ENCODE measurements at regions not wholly inside any gene's neighbourhood (a gene's known extent, or its start where the extent isn't known, plus 50 kb on each side); places are given as distances from the start of the nearest gene placed in this dataset.
"Not testable (repeated sequence)": the region's sequence is repeated elsewhere in the genome, so short reads cannot be mapped to it uniquely, and the experiment has no call there.

GRCh38 chr10:108338146-108338545 lies 1173.6 kb upstream of the SORCS1 start:
- DNase-seq (ENCODE audit: low read depth): no peak
- H3K4me3 ChIP-seq (ENCODE audit: low read depth, low read length): no peak overlapping the region

GRCh38 chr10:108336836-108337235 lies 1172.3 kb upstream of the SORCS1 start:
- H3K4me3 ChIP-seq (ENCODE audit: low read depth, low read length): no peak overlapping the region
- TF ChIP-seq CTCF (IDR thresholded peaks at IDR 0.05; ENCODE audit: insufficient read depth, low read depth, low read length): no peak
- DNase-seq (ENCODE audit: low read depth): no peak

More at GRCh38 chr10:108338146-108338545, 1173.6 kb upstream of the SORCS1 start:
- no peak for TF ChIP-seq CTCF (IDR thresholded peaks at IDR 0.05; ENCODE audit: insufficient read depth, low read depth, low read length)

- no peak for DNase-seq (ENCODE audit: low read depth)
- no peak overlapping the region for H3K4me3 ChIP-seq (ENCODE audit: low read depth, low read length)
- no peak for TF ChIP-seq CTCF (IDR thresholded peaks at IDR 0.05; ENCODE audit: insufficient read depth, low read depth, low read length)
Observed at GRCh38 chr10:108327706-108328105, 1163.2 kb upstream of the SORCS1 start.

- no peak overlapping the region for H3K4me3 ChIP-seq (ENCODE audit: low read depth, low read length)
- no peak for DNase-seq (ENCODE audit: low read depth)
- TF ChIP-seq CTCF (IDR thresholded peaks at IDR 0.05; ENCODE audit: insufficient read depth, low read depth, low read length): no peak
Observed at GRCh38 chr10:108323274-108323798, 1158.8 kb upstream of the SORCS1 start.

- no peak for DNase-seq (ENCODE audit: low read depth)
- TF ChIP-seq CTCF (IDR thresholded peaks at IDR 0.05; ENCODE audit: insufficient read depth, low read depth, low read length): no peak
- H3K4me3 ChIP-seq (ENCODE audit: low read depth, low read length): no peak overlapping the region
Observed at GRCh38 chr10:108319434-108320222, 1155.1 kb upstream of the SORCS1 start.

DNA sequence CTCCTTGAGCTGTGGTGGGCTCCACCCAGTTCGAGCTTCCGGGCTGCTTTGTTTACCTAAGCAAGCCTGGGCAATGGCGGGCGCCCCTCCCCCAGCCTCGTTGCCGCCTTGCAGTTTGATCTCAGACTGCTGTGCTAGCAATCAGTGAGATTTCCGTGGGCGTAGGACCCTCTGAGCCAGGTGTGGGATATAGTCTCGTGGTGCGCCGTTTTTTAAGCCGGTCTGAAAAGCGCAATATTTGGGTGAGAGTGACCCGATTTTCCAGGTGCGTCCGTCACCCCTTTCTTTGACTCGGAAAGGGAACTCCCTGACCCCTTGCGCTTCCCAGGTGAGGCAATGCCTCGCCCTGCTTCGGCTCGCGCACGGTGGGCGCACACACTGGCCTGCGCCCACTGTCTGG lies 1151.1 kb upstream of the SORCS1 start:
- H3K4me3 ChIP-seq (ENCODE audit: low read depth, low read length); DNase-seq (ENCODE audit: low read depth): not testable (repeated sequence)

DNA sequence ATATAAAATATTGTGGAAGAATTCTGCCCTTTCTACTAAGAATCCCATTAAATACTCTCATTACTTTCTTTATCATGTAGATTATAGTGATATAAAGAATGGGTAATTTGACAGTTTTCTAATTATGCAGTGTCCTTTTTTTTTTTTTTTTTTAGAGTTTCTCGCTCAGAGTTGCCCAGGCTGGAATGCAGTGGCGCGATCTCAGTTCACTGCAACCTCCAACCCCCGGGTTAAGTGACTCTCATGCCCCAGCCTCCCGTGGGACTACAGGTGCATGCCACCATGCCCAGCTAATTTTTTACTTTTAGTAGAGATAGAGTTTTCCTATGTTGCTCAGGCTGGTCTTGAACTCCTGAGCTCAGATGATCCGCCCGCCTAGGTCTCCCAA lies 1143.4 kb upstream of the SORCS1 start:
- DNase-seq (ENCODE audit: low read depth): no peak
- no peak for TF ChIP-seq CTCF (IDR thresholded peaks at IDR 0.05; ENCODE audit: insufficient read depth, low read depth, low read length)
- no peak overlapping the region for H3K4me3 ChIP-seq (ENCODE audit: low read depth, low read length)

Measured in fibroblast of villous mesenchyme (primary cell).